IPS DF 4.7 (cell line): ENCODE measurements at regions not wholly inside any gene's neighbourhood (a gene's known extent, or its start where the extent isn't known, plus 50 kb on each side); places are given as distances from the start of the nearest gene placed in this dataset.

Source experiments
- DNase-seq: peaks from one replicate; pipeline ENCODE4 v3.0.0-alpha.2; 2013; ENCODE audit warnings: low spot score; ENCODE audit errors: extremely low read depth

DNA sequence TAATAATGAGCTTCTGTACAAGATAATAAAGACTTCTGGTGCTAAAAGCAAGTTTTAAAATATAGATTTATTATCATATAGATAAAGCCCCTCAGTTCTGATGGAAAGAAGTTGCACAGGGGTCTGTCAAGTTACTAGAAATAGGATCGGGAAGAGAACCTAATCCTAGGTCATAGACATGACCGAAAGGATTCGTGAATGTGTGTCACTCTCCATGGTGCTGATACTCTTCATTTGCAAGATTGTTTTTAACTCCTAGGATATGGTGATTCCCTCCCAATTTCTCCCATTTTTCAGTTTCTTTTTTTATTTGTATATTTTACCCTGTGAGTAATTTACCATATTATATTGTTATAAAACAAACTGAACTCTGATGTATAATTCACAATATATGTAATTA is 58.9 kb upstream of the CTNNA2 start:
- DNase-seq: no peak

DNA sequence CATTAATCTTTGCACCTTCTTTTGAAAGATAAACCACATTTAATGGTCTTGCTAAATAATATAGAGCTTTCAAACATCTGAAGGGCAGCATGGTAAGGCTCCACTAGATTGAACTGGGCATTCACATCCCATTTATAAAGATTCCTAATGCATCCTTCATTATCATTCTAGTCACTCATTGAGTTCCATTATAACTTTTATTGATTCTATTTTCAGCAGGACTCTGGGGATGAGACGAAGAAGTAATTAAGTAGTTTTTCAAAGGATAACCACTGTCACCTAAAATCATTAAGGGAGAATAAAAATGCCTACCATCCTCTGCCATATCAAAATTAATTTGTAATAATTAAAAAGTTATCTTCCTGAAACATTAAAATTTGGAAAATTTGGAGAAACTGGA is 60.2 kb upstream of the CTNNA2 start:
- no peak for DNase-seq

DNA sequence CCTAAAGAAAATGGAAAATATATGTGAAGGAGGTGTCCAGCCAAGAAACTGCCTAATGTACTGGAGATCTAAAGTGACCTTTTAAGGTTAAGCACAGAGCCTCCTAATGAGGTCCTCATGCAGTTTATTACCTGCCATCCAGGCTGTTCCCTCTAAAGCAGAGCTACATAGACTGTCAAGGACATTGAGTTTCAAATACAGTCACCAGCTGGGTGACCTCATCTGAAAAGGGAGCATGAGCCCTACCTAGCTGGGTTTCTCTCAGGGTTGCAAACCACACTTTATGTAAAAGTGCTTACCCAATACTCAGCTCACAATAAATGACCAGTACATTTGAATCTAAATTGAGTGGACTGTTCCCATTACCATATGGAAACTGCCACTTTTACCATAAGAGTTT is 65.4 kb upstream of the CTNNA2 start:
- DNase-seq: no peak

DNA sequence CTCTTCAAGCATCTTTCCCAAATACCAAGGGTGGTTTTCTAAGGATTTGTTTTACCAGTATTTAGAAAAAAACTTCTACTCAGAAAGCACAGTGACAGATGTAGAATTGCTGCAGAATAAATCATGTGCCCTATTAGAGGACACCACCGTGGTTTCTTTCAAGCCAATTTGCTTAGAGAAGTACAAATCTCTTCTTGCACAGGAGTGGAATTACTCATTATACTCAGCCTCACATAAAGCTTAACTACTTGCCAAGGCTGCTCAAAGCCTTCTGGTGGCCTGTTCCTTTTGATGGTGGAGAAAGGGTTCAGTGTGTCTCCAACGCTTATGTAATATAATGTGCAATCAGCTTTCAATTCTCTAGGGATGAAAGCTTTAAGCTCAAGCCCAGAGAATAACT is 66.5 kb upstream of the CTNNA2 start:
- no peak for DNase-seq

DNA sequence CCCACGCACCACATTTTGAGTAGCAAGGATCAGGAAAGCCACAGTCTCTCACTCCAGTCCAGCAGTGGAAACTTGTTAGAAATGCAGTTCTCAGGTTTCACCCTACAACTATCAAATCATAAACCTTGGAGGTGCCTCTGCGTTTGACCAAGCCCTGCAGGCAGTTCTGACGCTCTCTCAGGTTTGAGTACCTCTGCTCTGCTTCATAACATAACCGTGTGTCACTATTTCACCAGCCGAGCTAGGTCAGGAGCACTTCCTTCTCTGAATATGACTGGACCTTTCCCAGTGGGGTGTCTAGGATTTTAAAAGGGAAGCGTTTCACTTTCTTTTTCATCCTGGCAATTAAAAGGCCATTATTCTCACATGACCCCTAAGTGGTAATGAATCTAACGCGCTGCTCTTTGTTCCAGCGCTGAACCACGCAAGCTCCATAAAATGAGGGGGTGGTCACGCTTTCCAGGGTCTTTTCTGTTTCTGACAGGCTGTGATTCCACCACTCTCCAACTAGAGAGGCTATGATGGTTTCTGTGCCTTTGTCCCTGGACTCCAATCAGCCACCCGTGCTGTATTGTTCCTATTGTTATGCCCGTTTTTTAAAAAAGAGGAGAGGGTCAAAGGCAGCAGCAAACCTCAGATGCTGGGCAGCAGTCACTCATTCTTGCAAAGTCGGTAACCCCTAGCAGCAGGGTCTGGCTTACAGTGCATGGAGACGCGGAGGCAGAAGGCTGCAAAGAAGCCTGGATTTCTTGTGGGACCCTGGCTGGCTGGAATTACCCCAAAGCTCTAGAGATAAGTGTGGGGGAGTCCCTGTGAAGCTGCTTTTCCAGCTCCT is 75.2 kb upstream of the CTNNA2 start:
- DNase-seq: no peak

DNA sequence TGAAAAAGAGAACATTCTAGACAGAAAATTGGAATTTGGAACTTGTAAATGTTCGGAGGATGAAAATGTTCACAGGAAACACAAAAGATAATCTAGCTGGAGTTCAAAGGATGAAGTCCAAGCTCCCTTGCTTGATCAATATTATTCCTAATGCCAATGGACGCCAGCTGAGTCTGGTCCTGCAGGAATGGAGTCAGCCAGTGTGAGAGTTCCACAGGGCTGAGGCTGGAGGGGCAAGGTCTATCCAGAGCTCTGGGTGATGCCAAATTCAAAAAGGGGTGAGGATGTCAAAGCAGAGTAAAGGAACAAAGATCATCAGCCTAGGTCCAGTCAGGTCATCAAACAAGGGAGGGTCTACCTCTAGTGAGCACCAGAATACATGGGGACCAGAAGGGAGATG is 78.5 kb upstream of the CTNNA2 start:
- DNase-seq: no peak

DNA sequence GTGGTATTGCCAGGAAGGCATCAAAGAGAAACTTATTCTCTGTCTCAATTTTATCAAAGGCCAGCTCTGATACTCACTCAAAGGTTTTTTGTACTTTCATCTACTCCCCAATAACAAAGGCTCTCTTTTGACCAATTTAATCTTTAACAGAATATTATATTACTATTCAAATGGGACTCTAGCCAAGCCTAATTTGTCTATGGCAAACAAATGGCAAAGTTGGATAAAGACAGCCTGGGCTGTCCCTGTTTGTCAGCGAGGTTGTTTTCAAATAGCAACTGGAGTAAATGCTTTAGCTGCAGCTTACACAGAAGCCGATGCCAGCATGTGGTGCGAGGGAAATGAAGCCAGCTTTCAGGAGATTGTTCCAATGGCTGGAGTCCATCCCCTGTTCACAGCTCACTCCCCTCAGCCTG is 80.1 kb upstream of the CTNNA2 start:
- no peak for DNase-seq

DNA sequence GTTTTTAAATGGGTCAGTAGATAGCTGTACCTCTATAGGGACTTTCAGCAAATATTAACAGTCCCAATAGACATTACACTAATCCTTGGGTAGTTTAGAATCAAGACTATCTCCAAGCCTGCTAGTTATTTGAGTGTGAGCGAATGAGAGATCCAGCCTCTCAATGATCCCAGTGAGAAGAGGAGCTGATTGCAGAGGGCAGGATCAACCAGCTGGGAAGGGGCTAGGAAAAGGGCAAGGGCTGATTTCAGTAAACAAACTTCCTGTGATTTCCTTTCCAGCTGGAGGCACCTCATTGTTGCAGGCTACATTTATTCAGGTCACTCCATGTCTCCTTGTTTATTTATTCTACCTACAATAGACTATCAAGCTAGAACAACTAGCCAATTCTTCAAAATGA is 84.1 kb upstream of the CTNNA2 start:
- DNase-seq: no peak

DNA sequence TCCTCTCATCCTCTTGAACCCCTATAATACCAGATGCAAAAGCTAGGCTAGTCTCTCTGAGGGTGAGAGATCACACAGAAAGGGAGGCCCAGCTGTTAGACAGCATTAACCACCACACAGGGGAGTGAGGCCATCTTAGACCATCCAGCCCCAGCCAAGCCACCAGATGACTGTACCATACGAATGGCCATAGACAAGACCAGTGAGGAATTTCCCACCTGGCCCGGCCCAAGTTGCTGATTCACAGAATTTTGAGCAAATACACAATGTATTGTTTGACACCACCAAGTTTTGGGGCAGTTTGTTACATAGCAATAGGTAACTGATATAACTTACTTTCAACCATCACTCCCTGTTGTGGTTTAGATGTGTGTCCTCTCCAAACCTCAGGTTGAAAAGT is 98.2 kb upstream of the CTNNA2 start:
- DNase-seq: no peak

DNA sequence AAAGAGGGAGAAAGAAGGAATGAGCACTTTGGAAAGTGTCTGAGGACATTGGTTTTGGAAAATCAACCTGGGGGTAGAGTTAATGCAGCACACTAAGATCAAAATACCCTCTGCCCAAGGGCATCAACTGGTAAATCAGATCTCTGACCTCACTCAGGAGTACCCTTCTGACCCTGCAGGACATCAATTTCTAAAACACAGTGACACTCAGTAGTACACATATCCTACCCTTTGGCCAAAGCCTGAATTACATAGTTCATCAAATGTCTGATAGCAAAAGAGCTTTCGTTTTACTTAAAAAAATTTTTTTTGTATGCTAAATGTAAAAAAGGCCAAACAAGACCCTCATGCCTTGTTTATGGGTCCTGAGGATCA is 118.4 kb upstream of the CTNNA2 start:
- no peak for DNase-seq

DNA sequence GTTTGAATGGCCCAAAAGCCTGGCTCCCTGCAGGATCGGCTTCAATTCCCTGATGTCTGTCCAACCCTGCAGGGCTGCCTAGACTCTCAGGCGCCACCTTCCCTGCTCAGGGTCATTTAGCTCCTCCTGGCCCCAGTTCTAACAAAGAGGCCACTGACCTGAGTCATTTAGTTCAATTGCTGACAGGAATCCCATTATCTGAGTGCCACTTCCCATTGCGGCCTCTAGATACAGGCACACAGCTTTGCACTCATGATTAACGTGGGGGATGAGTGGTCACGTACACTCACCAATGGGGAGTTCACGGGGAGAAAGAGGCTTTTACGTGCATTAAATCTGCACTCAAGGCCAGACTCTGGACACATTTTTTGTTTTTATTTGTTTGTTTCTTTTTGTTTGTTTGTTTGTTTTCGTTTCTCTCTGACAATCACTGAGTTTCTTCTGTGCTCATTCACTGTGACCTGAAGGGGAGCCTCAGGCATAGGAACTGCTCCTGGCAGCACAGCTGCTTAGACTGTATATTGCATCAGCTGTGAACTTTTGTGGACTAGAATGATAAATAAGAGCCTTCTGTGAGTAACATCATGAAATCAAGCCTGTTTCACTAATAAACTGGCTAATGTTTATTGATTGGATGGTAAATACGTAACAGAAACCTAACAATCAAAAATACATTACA is 118.9 kb upstream of the CTNNA2 start:
- DNase-seq: no peak

DNA sequence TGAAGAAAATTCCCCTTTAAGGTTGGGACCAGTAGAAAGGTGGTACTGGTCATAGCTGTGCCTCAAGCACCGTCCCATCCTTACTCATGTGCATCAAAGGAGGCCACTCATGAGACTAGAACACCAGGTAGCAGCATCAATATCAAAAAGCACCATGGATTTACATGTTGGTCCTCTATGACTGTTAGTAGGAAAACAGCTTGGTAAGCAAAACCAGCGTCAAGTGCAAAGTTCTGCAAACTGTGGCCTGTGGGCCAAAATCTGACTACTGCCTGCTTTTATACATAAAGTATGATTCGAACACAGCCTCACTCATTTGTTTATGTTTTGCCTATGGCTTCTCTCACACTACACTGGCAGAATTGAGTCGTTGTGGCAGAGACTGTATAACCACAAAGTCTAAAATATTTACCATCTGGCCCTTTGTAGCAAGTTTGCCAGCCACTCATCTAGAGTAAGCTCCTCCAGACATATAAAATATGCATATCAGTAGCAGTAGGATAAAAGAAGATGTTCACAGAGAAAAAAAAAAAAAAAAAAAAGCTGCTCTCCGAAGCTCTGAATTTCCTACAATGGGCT is 119.7 kb upstream of the CTNNA2 start:
- no peak for DNase-seq

DNA sequence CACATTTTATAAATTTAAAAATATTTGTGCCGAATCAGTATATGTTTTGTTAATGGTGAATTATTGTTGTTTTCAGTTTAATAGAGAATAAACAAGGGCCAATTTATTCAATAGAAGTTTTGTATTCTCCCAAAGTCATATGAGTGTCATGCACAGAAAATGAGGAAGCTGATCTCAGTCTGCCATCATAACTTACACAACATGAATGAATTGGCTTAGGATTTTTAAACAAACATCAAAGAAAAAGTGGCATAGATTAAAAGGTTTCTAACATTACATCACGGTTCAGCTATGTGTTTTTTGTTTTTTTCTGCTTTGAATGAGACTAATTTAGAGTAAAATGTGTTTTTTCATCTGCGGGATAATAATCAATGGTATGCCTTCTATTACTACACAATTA is 123.4 kb upstream of the CTNNA2 start:
- DNase-seq: no peak

DNA sequence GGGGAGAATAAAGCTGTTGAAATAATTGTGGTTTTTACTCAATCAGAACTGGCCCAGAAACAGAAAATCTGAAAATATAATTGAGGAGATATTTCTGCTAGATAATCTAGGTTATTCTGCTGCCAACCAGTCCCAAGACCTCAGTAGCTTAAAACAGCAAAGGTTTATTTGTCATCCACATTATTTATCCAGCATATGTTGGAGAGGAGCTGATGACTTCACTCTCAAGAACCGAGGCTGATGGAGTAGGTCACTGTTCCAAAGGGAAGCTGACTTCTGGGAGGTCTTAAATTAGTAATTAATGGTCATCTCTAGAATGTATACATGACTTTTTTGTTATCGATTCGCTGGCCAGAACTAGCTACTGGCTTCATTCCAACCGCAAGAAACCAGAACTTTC is 124.8 kb upstream of the CTNNA2 start:
- no peak for DNase-seq

DNA sequence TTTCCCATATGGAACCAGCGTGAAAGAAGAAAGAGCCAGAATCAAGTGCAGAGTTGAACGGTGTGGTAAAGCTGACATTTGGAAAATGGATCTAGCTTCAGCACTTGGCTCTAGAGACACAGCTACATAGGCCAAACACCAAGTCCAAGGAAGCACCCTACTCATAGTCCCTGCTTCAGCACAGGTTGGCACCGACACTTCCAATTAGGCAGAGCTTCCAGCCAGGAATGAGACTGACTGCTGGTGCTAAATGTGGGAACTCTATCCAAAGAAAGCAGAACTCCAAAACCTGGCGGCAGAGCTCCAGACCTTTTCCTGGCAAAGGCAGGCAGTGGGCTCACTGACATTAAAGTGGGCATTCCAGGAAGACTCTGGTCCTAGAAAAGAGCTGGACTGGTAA is 125.4 kb upstream of the CTNNA2 start:
- no peak for DNase-seq

DNA sequence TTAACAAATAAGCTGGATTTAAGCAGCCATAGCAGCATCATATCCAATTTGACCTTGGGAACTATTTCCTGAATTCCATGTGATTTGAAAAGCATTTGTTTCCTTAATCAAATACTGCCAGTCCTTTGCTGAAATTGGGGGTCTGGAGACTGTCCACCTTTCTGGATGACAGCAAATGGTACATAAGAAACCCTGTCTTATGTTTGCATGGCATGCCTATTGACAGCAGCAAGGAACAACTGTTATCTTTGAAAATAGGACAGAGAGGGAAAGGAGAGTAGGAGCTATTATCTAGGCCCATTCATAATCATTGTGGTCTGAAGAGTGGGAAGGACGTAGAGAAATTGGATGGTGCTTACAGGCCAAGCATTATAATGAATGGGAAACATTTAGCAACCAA is 129.2 kb upstream of the CTNNA2 start:
- no peak for DNase-seq

DNA sequence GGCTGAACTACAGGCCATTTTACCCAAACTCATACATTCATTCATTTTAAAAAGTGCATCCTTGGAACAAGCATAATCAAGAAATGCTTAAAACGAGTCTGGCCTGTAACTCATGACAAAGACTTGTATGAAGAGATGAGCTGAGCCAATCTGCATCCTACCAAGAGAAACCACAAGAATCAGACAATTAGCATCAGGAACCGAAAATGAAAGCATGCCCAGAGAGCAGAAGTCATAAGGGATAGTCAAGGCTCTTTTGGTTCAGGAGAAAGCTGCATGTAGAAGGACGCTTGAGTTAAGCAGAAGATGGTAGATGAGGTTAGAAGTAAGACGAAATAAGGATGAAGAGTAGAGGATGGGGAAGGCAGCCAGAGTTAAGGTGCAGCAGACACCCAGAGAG is 137.0 kb upstream of the CTNNA2 start:
- DNase-seq: no peak

DNA sequence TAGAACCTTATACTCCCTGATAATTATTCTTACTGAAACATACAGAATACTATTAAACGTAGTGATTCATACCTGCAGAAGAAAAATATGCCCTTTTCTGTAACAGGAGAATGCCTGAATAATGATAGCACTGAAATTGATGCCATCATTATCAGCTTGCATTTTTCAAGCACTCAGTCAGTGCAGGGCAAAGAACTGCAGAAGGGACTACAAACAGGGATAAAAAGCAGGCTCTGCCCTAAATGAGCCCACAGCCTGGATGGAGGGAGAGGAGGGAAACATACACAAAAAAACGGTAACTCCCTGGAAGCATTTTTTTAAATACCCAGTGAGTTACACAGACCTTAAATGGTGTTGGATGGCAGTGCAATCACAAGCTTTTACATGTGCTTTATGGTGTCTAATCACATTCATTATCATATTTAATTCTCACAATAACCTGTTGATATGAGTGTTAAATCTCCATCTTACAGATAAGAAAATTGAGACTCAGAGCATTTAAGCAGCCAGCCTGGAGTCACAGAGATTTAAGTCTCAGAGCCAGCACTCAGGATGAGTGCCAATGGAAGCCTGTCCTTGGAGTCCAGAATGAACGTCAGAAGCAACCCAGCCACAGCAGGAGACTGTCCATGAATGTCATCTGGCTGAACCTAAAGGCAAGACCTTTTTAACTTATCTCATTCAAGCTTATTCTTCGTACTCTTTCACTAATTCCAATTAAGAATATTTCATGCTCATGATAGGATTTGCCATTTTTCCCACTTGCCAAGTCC is 139.3 kb upstream of the CTNNA2 start:
- no peak for DNase-seq

DNA sequence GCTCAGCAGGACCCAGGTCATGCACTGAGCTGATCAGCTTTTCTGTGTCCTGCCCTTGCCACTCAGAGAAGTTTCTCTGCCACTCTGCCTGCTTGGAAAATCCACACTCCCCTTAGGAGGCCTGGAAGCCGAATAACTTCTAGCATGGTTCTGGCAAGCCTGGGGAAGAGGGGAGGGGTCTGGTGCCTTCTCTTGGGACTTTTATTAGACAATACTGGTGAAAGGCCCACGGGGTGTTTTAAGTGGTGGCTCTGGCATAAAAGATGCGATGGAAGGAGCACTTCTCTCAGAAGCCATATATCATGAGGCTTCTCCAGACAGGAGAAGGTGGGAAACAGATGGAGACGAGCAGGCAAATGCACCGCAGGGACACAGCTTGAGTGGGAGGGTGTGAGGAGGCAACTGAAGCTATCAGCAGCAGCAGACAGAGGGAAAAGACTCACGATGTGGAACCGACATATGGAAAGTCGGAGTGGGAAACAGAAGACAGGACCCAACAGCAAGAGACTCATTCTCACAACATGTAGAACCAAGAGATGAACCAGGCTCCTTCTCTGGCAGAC is 141.8 kb upstream of the CTNNA2 start:
- DNase-seq: no peak

DNA sequence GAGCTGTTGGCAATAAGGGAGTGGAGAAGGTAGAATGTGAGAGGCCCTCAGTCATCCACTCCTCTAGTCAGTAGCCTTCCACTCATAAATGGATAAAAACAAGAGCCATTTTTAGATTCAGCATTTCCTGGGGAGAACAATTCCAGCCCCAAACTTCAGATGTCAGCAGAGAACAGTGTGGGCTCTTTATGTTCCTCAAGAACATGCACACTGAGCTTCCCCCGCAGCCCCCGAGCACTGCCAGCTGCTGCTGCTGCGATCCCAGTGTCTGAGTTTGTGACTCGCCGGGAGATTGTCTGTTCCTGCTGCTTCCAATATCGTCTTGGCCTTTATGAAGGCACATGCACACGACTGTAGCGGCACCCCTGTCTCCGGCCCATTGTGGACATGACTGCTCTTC is 143.7 kb upstream of the CTNNA2 start:
- no peak for DNase-seq

DNA sequence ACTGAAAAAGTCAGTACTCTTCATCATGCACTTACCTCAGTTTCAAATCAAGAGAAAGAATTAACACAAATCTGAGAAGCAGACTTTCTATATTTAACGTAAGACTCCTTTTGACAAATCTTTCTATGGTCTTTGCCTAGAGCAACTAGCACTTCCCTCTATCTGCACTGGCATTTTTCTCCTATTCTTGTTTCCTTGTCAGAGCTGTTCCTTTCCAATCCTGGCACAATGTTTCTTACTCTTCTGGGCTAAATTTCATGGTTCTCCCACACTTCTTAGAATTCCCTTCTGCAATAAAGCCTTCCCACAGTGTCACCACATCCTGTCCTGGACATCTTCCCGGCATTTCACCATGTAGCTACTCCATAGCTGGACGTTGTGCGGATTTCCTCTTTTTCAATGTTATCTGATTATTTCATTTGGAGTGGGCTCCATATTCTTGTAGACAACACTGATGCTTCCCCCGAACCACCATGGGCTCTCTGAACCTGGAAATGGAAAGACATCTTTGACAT is 144.7 kb upstream of the CTNNA2 start:
- DNase-seq: no peak

DNA sequence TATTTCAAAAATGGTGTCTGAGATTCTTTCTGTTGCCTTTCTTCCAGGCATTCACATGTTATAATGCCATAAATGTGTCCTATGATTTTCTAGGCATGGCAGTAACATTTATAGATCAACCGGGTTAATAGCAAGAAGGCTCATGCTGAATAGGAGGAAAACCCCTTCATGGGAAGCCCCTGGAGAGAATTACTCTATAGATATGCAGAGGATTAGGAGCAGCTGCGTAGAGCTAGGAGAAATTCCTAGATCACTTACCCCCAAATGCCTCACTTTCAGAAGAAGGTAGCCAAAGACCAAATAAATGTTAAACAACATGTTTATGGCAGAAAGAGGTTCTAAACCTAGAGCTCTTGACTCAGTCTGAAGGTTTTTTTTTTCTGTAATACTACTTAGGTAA is 153.4 kb upstream of the CTNNA2 start:
- no peak for DNase-seq
